Panc1 (cell line): ENCODE measurements at regions not wholly inside any gene's neighbourhood (a gene's known extent, or its start where the extent isn't known, plus 50 kb on each side); places are given as distances from the start of the nearest gene placed in this dataset.

Experiments used
- ATAC-seq: fragments of 200-7000 bp; cut with Tn5 transposase; 2 replicates; pipeline ENCODE4 v1.9.1; 2020; ENCODE audit warnings: mild to moderate bottlenecking, moderate library complexity
- BruUV-seq: library from RNA; stranded (reverse); fragments of 400-500 nt; replicated peaks from 2 replicates; lab custom pipeline; 2021; lab: Mats Ljungman, UMichigan
- CTCF ChIA-PET: fragments of 300-600 bp; sonication (Branson Sonifier 250); formaldehyde crosslinking; loops from one replicate; lab custom pipeline; 2022; ENCODE audit warnings: antibody characterized with exemption; lab: Charles Lee
- POLR2A ChIA-PET: fragments of 300-600 bp; sonication (Branson Sonifier 250); formaldehyde crosslinking; loops from one replicate; lab custom pipeline; 2022; ENCODE audit warnings: antibody characterized with exemption; lab: Charles Lee
- DNase-seq: peaks from one replicate; pipeline ENCODE4 v3.0.0-alpha.2; 2010; ENCODE audit warnings: low read depth, low spot score
- H3K27ac ChIP-seq: 2 replicates; pipeline ENCODE4 v1.5.1; 2011; ENCODE audit warnings: mild to moderate bottlenecking, low read length, inconsistent platforms
- H3K27me3 ChIP-seq: fragments of 200-500 bp; sonication (Bioruptor generic); 2 replicates; pipeline ENCODE4 v1.6.0; 2014; ENCODE audit warnings: low read length, inconsistent platforms; ENCODE audit not compliant: control insufficient read depth, insufficient read depth
- H3K36me3 ChIP-seq: fragments of 200-500 bp; sonication (Bioruptor generic); 2 replicates; pipeline ENCODE4 v1.5.1; 2014; ENCODE audit warnings: inconsistent platforms, mild to moderate bottlenecking, low read length, moderate library complexity; ENCODE audit not compliant: control insufficient read depth, insufficient read depth
- H3K4me1 ChIP-seq: 2 replicates; pipeline ENCODE4 v1.5.1; 2011; ENCODE audit warnings: inconsistent platforms, mild to moderate bottlenecking, low read length, moderate library complexity; ENCODE audit not compliant: control insufficient read depth, insufficient read depth
- H3K4me3 ChIP-seq, 2 experiments: 2 replicates each; pipeline ENCODE4 v1.5.1; 2011 to 2012; ENCODE audit warnings: low read depth in 2 of 2, low read length in 2 of 2, mild to moderate bottlenecking in 2 of 2, inconsistent platforms in 1 of 2, moderate library complexity in 1 of 2
- H3K9me3 ChIP-seq: fragments of 200-500 bp; sonication (Bioruptor generic); 2 replicates; pipeline ENCODE4 v1.5.1; 2014; ENCODE audit warnings: low read depth, mild to moderate bottlenecking, inconsistent platforms, low read length, moderate library complexity; ENCODE audit not compliant: control insufficient read depth, insufficient read depth
- CTCF ChIP-seq: fragments of 450-650 bp; IDR thresholded peaks from 2 replicates; pipeline ENCODE4 v1.5.1; 2017; ENCODE audit warnings: mild to moderate bottlenecking
- POLR2AphosphoS5 ChIP-seq: IDR thresholded peaks from 2 replicates; pipeline ENCODE4 v1.6.1; 2012; ENCODE audit warnings: mild to moderate bottlenecking, low read depth, low read length, moderate library complexity
- REST ChIP-seq, 2 experiments: IDR thresholded peaks; 2 replicates each; pipeline ENCODE4 v1.6.1; 2011 to 2012; ENCODE audit warnings: low read depth in 2 of 2, control low read depth in 1 of 2, low read length in 1 of 2, mild to moderate bottlenecking in 1 of 2, moderate library complexity in 1 of 2; ENCODE audit not compliant: insufficient read depth in 1 of 2
- SIN3A ChIP-seq: IDR thresholded peaks from 2 replicates; pipeline ENCODE4 v1.6.1; 2012; ENCODE audit warnings: low read depth, mild to moderate bottlenecking, low read length, moderate library complexity, borderline replicate concordance; ENCODE audit not compliant: insufficient read depth
- TCF7L2 ChIP-seq: IDR thresholded peaks from 2 replicates; pipeline ENCODE4 v1.6.1; 2011; ENCODE audit warnings: mild to moderate bottlenecking, low read depth, low read length, inconsistent platforms
- in situ Hi-C: cut with HindIII; loops from 2 replicates; pipeline ENCODE4 v1.10.0; 2016; ENCODE audit warnings: low sequenced_read_pairs, low pct_unique_long_range_greater_than_20kb
- intact Hi-C: fragments of 100-400 bp; cut with micrococcal nuclease; formaldehyde crosslinking; loops from one replicate; pipeline ENCODE4 v1.10.0; 2022; ENCODE audit not compliant: unreplicated experiment

- no peaks in the 10 kb centered on the region for H3K36me3 ChIP-seq
- in situ Hi-C loops: no loop called here
- no peaks in the 10 kb centered on the region for H3K9me3 ChIP-seq
- no peak for TF ChIP-seq CTCF
- ChIA-PET CTCF (no interaction called here), POLR2A (no interaction called here)
- no TSS peak for BruUV-seq
- H3K4me3 ChIP-seq: no peak overlapping the region
- H3K4me1 ChIP-seq: no peaks in the 10 kb centered on the region
- DNase-seq (no peak), ATAC-seq (no peak)
- H3K27ac ChIP-seq: no peak overlapping the region
- intact Hi-C loops: no loop called here
- no peaks in the 10 kb centered on the region; the same call in 1 of the 2 replicates for H3K27me3 ChIP-seq
Measured at GRCh38 chr2:134103196-134103595, 150.7 kb upstream of the MGAT5 start.

- DNase-seq: no peak
- TF ChIP-seq TCF7L2 (no peak), POLR2AphosphoS5 (no peak), REST (IDR thresholded peaks at IDR 0.05; ENCODE audit: insufficient read depth in 1 of 2, low read depth in 2 of 2, low read length in 1 of 2) (no peak), SIN3A (no peak), CTCF (no peak)
- POLR2A ChIA-PET: no interaction called here
- BruUV-seq: no TSS peak
- CTCF ChIA-PET: no interaction called here
- H3K36me3 ChIP-seq: no peaks in the 10 kb centered on the region
- H3K4me1 ChIP-seq: no peaks in the 10 kb centered on the region
- ATAC-seq: no peak
- H3K4me3 ChIP-seq: no peak overlapping the region
- no peaks in the 10 kb centered on the region for H3K9me3 ChIP-seq
- in situ Hi-C loops: no loop called here
- intact Hi-C loops: no loop called here
- H3K27me3 ChIP-seq: no peaks in the 10 kb centered on the region
- H3K27ac ChIP-seq: no peak overlapping the region
Measured at GRCh38 chr2:134104754-134105153, 149.1 kb upstream of the MGAT5 start.

GRCh38 chr2:134107402-134107801 is 146.5 kb upstream of the MGAT5 start:
- in situ Hi-C loops: no loop called here
- Histone ChIP-seq H3K36me3 (no peaks in the 10 kb centered on the region), H3K4me1 (no peaks in the 10 kb centered on the region), H3K4me3 (no peak overlapping the region), H3K27me3 (no peaks in the 10 kb centered on the region), H3K9me3 (no peaks in the 10 kb centered on the region), H3K27ac (no peak overlapping the region)
- ChIA-PET CTCF (no interaction called here), POLR2A (no interaction called here)
- ATAC-seq (no peak), DNase-seq (no peak)
- intact Hi-C loops: no loop called here
- no TSS peak for BruUV-seq
- no peak for TF ChIP-seq POLR2AphosphoS5
- no peak for TF ChIP-seq SIN3A
- TF ChIP-seq TCF7L2: no peak
- no peak for TF ChIP-seq CTCF
- no peak for TF ChIP-seq REST (IDR thresholded peaks at IDR 0.05; ENCODE audit: insufficient read depth in 1 of 2, low read depth in 2 of 2, low read length in 1 of 2)
